ENCODE measurements at regions not wholly inside any gene's neighbourhood (a gene's known extent, or its start where the extent isn't known, plus 50 kb on each side); places are given as distances from the start of the nearest gene placed in this dataset.

DNA sequence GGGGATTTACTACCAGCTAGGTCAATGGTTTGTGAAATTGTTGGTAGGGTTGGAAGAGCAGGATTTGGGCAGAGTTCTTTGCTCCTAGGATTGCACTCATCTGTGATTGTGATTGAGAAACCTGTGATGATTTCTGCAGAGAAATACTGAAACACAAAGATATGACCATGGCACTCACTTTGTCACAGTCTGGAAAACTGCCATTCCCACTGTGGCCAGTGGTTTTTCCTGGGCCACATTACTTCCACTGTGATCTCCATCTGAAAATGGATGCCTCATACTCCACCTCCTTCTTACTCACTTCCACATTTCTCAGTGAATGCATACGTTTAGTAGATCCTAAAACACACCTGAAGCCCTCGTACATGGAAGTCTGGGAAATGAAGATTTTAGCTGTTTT is 593.2 kb downstream of the LMO7 start:
- Mint-ChIP-seq H3K4me3 (no peak overlapping the region), H3K9me3 (no peaks in the 10 kb centered on the region), H3K27me3 (no peaks in the 10 kb centered on the region), H3K4me1 (ENCODE audit: low read depth) (no peaks in the 10 kb centered on the region), H3K27ac (no peak overlapping the region), H3K36me3 (no peaks in the 10 kb centered on the region)
- ChIA-PET POLR2A (no interaction called here), CTCF (no interaction called here)
- no peak for DNase-seq
- intact Hi-C loops (cut with micrococcal nuclease) = no loop called here

DNA sequence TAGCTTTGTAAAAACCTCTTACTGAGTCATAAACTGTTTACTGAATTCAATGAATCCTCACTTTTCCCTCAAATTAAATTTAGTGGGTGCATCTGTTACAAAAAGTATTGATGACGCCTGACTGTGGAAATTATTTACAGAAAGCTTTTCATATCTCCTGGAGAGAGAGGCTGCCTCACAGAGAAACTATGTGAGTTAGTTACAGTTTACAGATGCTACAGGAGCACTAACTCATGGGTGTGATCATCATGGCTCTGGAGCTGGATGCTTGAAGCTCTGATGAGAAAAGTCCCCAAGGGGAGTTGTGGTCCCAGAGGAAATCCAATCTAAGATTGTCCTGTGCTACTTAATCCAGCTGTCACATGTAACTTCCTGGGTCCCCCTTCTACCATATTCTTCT is 590.8 kb downstream of the LMO7 start:
- intact Hi-C loops (cut with micrococcal nuclease) = no loop called here
- Mint-ChIP-seq H3K9me3 (no peaks in the 10 kb centered on the region), H3K4me3 (no peak overlapping the region), H3K27me3 (no peaks in the 10 kb centered on the region), H3K4me1 (ENCODE audit: low read depth) (no peaks in the 10 kb centered on the region), H3K27ac (no peak overlapping the region), H3K36me3 (no peaks in the 10 kb centered on the region)
- ChIA-PET CTCF (no interaction called here), POLR2A (no interaction called here)
- no peak for DNase-seq

DNA sequence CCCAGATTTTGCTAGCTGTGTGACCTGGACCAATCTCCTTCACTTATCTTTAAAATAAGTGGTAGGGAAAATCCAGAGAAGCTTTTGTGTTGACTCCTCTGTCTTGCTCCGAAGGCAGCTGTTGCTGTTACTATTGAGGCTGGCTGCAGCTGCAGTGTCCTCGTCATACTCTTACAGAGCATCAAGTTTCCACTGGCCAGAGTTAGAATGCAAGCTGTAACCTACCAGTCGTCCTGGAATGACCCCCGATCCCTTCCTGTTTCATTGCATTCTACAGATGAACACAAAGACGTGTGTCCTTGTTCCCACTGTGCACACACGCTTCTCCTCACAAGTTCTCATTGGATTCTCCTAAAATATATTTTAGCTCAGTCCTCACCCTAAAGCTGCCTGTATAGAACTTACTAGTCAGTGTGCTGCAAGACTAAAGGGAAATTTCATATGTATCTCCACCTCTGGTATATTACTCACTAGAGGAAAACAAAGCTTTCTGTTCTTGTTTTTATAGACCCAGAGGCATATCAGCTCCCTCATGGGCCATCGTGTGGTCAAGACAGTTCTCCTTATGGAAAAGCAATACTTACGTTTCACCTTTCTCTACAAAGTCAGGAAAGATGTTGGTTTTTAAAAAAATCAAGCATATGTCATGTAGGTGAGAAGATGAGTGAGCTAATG is 589.8 kb downstream of the LMO7 start:
- CTCF ChIA-PET = no interaction called here
- Mint-ChIP-seq H3K4me1 (ENCODE audit: low read depth) (no peaks in the 10 kb centered on the region), H3K36me3 (no peaks in the 10 kb centered on the region), H3K27ac (no peak overlapping the region), H3K9me3 (no peaks in the 10 kb centered on the region), H3K4me3 (no peak overlapping the region), H3K27me3 (no peaks in the 10 kb centered on the region)
- POLR2A ChIA-PET = no interaction called here
- intact Hi-C loops (cut with micrococcal nuclease) = no loop called here
- DNase-seq = no peak

DNA sequence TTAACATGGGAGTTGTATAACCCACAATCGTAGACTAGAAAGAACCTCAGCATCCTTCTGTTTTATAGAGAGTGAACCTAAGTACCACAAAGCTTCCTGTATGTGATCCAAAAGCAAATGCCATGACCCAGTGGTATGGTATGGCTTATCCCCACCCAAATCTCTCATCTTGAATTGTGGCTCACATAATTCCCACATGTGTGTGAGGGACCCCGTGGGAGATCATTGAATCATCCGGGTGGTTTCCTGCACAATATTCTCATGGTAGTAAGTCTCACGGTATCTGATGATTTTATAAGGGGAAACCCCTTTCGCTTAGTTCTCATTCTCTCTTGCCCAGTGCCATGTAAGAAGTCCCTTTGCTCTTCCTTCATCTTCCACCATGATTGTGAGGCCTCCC is 587.9 kb downstream of the LMO7 start:
- intact Hi-C loops (cut with micrococcal nuclease) = no loop called here
- H3K4me3 Mint-ChIP-seq = no peak overlapping the region
- DNase-seq = no peak
- H3K36me3 Mint-ChIP-seq = no peaks in the 10 kb centered on the region
- POLR2A ChIA-PET = no interaction called here
- H3K27ac Mint-ChIP-seq = no peak overlapping the region
- H3K4me1 Mint-ChIP-seq (ENCODE audit: low read depth) = no peaks in the 10 kb centered on the region
- H3K27me3 Mint-ChIP-seq = no peaks in the 10 kb centered on the region
- no peaks in the 10 kb centered on the region for H3K9me3 Mint-ChIP-seq
- CTCF ChIA-PET = no interaction called here

DNA sequence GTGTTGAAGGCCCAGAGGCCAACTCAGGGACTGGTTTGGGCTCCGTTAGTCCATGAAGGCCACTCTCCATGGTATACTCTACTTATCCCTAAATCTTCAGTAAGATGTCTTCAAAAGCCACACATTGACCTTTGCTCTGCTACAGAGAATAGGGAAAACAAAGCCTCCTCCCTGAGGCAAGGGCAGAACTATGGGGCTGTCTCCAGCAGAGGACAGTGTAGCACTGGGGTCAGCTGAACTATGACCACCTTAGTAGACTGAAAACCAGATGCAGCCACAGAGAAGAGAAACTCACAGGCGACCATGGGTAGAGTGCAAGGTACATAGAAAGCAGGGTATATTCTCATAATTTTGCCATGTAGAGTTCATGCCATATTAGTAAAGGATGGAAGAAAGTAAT is 587.4 kb downstream of the LMO7 start:
- DNase-seq = no peak
- H3K4me1 Mint-ChIP-seq (ENCODE audit: low read depth) = no peaks in the 10 kb centered on the region
- ChIA-PET POLR2A (no interaction called here), CTCF (no interaction called here)
- H3K4me3 Mint-ChIP-seq = no peak overlapping the region
- intact Hi-C loops (cut with micrococcal nuclease) = no loop called here
- no peaks in the 10 kb centered on the region for H3K9me3 Mint-ChIP-seq
- no peak overlapping the region for H3K27ac Mint-ChIP-seq
- H3K36me3 Mint-ChIP-seq = no peaks in the 10 kb centered on the region
- no peaks in the 10 kb centered on the region for H3K27me3 Mint-ChIP-seq

DNA sequence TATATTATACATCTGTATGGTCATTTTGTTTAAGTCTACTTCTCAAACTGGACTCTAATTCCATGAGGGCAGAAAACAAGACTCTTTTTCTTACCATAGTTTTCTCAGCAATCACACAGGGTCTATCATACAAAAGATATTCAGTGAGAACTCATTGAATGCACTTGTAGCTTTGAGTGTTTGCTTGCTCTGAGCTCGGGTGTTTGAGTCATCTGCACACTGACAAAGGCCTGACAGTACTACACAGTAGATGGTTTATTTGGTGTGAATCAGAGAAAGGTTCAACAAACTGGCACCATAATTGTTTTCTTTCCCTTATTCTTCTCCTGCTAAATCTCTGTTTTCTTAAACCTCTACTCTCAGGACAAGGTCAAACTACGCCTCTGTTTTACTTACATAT is 586.4 kb downstream of the LMO7 start:
- CTCF ChIA-PET = no interaction called here
- no peaks in the 10 kb centered on the region for H3K36me3 Mint-ChIP-seq
- POLR2A ChIA-PET = no interaction called here
- H3K9me3 Mint-ChIP-seq = no peaks in the 10 kb centered on the region
- no peaks in the 10 kb centered on the region for H3K27me3 Mint-ChIP-seq
- no peak overlapping the region for H3K4me3 Mint-ChIP-seq
- H3K4me1 Mint-ChIP-seq (ENCODE audit: low read depth) = no peaks in the 10 kb centered on the region
- no peak for DNase-seq
- intact Hi-C loops (cut with micrococcal nuclease) = no loop called here
- no peak overlapping the region for H3K27ac Mint-ChIP-seq

DNA sequence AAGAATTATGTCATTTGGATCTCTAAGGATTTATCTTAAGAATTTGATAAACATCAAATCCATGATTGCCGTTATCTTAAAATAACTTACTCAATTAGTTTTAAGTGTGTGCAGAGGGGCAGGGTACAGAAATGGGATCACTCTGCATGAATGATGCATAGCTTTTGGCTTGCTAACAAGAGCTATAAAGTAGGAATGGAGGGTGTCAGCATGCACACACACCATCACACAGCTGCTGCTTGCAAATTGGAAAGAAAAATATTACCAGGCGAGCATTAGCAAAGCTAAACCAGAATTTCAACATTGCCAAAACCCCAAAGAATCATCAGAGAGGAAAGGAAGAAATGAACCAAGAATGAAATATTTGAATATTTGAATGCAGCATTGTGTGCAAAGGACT is 580.6 kb downstream of the LMO7 start:
- Mint-ChIP-seq H3K27ac (no peak overlapping the region), H3K4me1 (ENCODE audit: low read depth) (no peaks in the 10 kb centered on the region), H3K36me3 (no peaks in the 10 kb centered on the region), H3K27me3 (no peaks in the 10 kb centered on the region), H3K9me3 (no peaks in the 10 kb centered on the region), H3K4me3 (no peak overlapping the region)
- POLR2A ChIA-PET = no interaction called here
- CTCF ChIA-PET = no interaction called here
- DNase-seq = no peak
- intact Hi-C loops (cut with micrococcal nuclease) = no loop called here

DNA sequence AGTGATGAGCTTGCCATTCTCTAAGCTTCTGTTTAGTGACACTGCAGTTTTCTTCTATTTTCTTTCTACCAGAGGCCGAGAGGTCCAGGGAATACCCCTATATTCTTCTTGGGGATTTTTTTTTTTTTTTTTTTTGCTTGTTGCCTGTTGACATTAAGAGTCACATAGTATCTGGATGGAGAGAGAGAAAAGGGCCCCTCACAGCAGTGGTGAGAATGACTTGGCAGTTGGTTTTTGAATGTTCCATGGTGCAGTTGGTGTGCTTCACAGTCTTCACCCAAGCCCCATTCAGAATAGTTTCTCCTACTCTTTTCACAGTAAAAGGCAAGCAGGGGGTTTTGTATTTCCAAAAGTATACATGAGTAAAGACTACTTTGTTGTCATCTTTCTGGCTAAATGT is 577.9 kb downstream of the LMO7 start:
- Mint-ChIP-seq H3K9me3 (no peaks in the 10 kb centered on the region), H3K4me3 (no peak overlapping the region), H3K27ac (no peak overlapping the region), H3K4me1 (ENCODE audit: low read depth) (no peaks in the 10 kb centered on the region), H3K36me3 (no peaks in the 10 kb centered on the region), H3K27me3 (no peaks in the 10 kb centered on the region)
- no peak for DNase-seq
- CTCF ChIA-PET = no interaction called here
- intact Hi-C loops (cut with micrococcal nuclease) = no loop called here
- POLR2A ChIA-PET = no interaction called here

DNA sequence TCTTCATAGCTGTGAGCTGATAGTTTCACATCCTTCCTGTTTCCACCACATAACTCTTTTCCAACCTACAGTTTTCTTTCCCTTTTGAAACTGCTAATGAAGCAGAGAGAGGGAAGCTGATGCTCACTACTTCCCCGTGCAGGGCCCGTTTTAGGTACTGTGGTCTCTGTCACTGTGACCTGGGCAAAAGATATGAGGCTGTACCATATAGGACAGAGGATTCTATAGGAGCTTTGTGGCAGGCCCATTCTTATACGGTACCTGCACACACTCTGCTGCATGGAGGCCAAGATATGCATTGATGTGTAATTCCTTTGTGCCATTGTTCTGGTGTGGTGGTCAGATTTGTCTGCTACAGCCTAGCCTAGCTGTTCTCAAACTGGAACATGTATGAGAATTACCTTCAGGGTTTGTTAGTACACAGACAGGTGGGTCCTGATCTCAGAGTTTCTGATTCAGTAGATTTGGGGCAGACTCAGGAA is 577.3 kb downstream of the LMO7 start:
- Mint-ChIP-seq H3K4me3 (no peak overlapping the region), H3K27ac (no peak overlapping the region), H3K27me3 (no peaks in the 10 kb centered on the region), H3K4me1 (ENCODE audit: low read depth) (no peaks in the 10 kb centered on the region), H3K9me3 (no peaks in the 10 kb centered on the region), H3K36me3 (no peaks in the 10 kb centered on the region)
- ChIA-PET POLR2A (no interaction called here), CTCF (no interaction called here)
- no peak for DNase-seq
- intact Hi-C loops (cut with micrococcal nuclease) = no loop called here

DNA sequence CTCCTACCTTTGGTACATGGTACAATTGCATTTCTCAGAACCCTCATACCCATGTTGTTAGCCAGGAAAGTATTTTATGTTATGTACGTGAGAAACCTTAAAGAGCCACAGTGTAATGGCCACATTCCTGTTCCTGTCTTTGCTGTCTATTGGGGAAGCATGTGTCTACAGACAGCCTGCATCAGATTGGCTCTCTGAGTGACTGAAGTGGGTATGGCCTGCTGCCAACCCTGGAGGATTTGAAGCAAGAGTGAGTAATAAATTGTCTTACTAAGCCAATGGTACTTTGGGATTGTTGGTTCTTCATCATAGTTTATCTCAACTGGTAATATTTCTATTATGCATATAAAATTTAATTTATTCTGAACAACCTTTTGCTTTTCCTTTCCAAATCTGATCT is 574.1 kb downstream of the LMO7 start:
- H3K27ac Mint-ChIP-seq = no peak overlapping the region
- H3K27me3 Mint-ChIP-seq = no peaks in the 10 kb centered on the region
- DNase-seq = no peak
- no peaks in the 10 kb centered on the region for H3K4me1 Mint-ChIP-seq (ENCODE audit: low read depth)
- H3K9me3 Mint-ChIP-seq = no peaks in the 10 kb centered on the region
- CTCF ChIA-PET = no interaction called here
- H3K36me3 Mint-ChIP-seq = no peaks in the 10 kb centered on the region
- POLR2A ChIA-PET = no interaction called here
- intact Hi-C loops (cut with micrococcal nuclease) = no loop called here
- no peak overlapping the region for H3K4me3 Mint-ChIP-seq

DNA sequence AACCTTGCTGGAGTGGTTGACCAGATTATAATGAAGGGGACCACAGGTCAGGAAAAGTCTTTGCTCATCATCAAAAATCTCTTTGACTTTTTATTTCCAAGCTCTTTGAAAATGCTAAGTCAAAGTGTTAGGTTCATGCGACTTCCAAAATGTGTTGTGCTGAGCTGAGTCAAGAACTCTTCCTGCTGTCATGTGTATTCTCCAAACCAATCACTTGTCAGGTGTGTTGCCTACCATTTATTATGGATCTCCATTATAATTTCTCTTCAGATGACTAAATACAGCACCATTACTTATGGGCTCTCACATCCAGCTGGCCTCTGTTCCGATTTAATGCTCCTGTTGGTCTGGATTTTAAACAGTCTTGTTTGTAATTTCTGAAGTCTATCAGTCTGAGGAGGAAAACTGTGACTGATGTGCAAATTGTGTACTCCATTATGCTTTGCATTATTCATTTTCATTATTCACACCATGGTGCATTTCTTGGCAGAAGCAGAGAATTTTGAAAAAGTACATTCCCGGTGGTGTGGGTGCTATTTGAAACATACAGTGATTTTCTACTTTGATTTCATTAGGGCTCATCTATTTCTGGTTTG is 562.5 kb downstream of the LMO7 start:
- Mint-ChIP-seq H3K27ac (no peak overlapping the region), H3K27me3 (no peaks in the 10 kb centered on the region), H3K4me3 (no peak overlapping the region), H3K36me3 (no peaks in the 10 kb centered on the region), H3K9me3 (no peaks in the 10 kb centered on the region), H3K4me1 (ENCODE audit: low read depth) (no peaks in the 10 kb centered on the region)
- DNase-seq = no peak
- ChIA-PET POLR2A (no interaction called here), CTCF (no interaction called here)
- intact Hi-C loops (cut with micrococcal nuclease) = no loop called here

DNA sequence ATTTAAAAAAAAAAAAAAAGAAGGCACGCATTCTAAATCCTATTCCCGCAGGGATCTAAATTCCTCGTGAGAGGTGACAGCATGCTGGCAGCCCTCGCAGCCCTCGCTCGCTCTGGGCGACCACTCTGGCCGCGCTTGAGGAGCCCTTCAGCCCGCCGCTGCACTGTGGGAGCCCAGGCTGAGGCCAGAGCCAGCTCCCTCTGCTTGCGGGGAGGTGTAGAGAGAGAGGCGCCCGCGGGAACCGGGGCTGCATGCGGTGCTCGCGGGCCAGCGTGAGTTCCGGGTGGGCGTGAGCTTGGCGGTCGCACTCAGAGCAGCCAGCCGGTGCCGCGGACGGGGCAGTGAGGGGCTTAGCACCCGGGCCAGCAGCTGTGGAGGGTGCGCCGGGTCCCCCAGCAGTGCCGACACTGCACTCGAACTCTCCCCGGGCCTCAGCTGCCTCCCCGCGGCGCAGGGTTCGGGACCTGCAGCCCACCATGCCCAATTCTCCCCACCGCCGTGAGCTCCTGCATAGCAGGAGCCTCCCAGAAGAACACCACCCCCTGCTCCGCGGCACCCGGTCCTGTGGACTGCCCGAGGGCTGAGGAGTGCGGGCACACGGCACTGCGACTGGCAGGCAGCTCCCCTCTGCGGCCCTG is 553.9 kb downstream of the LMO7 start:
- Mint-ChIP-seq H3K4me3 (no peak overlapping the region), H3K4me1 (ENCODE audit: low read depth) (no peaks in the 10 kb centered on the region), H3K27ac (no peak overlapping the region), H3K9me3 (no peaks in the 10 kb centered on the region), H3K36me3 (no peaks in the 10 kb centered on the region), H3K27me3 (no peaks in the 10 kb centered on the region)
- intact Hi-C loops (cut with micrococcal nuclease) = no loop called here
- ChIA-PET CTCF (no interaction called here), POLR2A (no interaction called here)
- DNase-seq = no peak

DNA sequence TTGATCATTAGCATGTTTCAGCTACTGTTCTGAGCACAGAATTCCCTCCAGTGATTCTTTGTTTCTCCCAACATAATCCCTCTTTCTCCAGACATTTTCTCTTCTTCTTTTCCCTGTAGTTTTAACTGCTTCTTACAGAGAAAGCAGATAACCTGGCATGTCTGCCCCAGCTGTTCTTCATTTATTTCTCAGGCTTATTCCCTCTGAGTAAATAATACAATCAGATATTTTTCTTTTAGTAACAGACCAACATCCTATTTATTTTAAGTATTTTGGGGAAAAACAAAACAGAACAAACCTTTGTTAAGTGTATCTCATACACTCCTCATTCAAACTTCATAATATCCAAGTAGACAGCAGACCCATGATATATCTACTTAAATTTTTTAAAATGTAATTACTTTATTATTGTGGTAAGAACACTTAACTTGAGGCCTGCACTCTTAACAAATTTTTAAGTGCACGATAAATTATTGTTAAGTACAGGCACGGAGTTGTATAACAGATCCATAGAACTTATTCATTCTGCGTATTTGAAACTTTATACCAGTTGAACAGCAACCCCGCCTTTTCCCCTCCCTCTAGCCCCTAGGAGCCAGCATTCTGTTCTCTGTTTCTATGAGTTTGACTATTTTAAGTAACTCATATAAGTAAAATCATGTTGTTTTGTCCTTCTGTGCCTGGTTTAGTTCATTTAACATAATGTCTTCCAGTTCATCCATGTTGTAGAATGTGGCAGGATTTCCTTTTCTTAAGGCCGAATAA is 540.0 kb downstream of the LMO7 start:
- Mint-ChIP-seq H3K36me3 (no peaks in the 10 kb centered on the region), H3K27me3 (no peaks in the 10 kb centered on the region), H3K9me3 (no peaks in the 10 kb centered on the region), H3K4me1 (ENCODE audit: low read depth) (no peaks in the 10 kb centered on the region), H3K27ac (no peak overlapping the region), H3K4me3 (no peak overlapping the region)
- DNase-seq = no peak
- ChIA-PET CTCF (no interaction called here), POLR2A (no interaction called here)
- intact Hi-C loops (cut with micrococcal nuclease) = no loop called here
